ENCODE measurements at regions not wholly inside any gene's neighbourhood (a gene's known extent, or its start where the extent isn't known, plus 50 kb on each side); places are given as distances from the start of the nearest gene placed in this dataset.

DNA sequence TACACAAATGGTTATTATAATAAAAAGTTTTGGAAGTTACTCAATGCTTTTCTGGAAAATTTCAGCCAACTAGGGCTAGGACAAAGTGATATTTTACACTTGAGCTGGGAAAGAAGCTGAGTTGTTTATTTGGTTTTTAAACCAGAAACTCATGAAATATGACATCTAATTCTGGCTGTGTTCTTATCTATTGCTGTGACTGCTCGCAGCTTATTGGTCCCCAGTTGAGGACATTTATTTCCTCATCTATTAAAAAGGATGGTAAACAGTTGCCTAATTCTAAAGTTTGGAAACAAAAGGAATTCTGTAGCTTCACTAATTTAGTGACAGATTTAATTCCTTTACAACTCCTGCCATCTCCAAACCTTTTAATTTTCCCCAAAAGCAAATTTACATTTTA, 487.6 kb upstream of the IL12A start:
- TF ChIP-seq, protein P1, sequence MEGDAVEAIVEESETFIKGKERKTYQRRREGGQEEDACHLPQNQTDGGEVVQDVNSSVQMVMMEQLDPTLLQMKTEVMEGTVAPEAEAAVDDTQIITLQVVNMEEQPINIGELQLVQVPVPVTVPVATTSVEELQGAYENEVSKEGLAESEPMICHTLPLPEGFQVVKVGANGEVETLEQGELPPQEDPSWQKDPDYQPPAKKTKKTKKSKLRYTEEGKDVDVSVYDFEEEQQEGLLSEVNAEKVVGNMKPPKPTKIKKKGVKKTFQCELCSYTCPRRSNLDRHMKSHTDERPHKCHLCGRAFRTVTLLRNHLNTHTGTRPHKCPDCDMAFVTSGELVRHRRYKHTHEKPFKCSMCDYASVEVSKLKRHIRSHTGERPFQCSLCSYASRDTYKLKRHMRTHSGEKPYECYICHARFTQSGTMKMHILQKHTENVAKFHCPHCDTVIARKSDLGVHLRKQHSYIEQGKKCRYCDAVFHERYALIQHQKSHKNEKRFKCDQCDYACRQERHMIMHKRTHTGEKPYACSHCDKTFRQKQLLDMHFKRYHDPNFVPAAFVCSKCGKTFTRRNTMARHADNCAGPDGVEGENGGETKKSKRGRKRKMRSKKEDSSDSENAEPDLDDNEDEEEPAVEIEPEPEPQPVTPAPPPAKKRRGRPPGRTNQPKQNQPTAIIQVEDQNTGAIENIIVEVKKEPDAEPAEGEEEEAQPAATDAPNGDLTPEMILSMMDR (conservative IDR thresholded peaks at IDR 0.05; ENCODE audit: low read depth in 2 of 2), result no peak
- no peak for TF ChIP-seq EZH2phosphoT487 (IDR thresholded peaks at IDR 0.05; ENCODE audit: unreplicated experiment)
- no peak for TF ChIP-seq POLR2AphosphoS5 (IDR thresholded peaks at IDR 0.05; ENCODE audit: low read depth)
- TF ChIP-seq, protein P2, sequence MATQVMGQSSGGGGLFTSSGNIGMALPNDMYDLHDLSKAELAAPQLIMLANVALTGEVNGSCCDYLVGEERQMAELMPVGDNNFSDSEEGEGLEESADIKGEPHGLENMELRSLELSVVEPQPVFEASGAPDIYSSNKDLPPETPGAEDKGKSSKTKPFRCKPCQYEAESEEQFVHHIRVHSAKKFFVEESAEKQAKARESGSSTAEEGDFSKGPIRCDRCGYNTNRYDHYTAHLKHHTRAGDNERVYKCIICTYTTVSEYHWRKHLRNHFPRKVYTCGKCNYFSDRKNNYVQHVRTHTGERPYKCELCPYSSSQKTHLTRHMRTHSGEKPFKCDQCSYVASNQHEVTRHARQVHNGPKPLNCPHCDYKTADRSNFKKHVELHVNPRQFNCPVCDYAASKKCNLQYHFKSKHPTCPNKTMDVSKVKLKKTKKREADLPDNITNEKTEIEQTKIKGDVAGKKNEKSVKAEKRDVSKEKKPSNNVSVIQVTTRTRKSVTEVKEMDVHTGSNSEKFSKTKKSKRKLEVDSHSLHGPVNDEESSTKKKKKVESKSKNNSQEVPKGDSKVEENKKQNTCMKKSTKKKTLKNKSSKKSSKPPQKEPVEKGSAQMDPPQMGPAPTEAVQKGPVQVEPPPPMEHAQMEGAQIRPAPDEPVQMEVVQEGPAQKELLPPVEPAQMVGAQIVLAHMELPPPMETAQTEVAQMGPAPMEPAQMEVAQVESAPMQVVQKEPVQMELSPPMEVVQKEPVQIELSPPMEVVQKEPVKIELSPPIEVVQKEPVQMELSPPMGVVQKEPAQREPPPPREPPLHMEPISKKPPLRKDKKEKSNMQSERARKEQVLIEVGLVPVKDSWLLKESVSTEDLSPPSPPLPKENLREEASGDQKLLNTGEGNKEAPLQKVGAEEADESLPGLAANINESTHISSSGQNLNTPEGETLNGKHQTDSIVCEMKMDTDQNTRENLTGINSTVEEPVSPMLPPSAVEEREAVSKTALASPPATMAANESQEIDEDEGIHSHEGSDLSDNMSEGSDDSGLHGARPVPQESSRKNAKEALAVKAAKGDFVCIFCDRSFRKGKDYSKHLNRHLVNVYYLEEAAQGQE (IDR thresholded peaks at IDR 0.05; ENCODE audit: unreplicated experiment), result no peak
